ENCODE measurements at regions not wholly inside any gene's neighbourhood (a gene's known extent, or its start where the extent isn't known, plus 50 kb on each side); places are given as distances from the start of the nearest gene placed in this dataset.

- H3K9me3 ChIP-seq (ENCODE audit: control insufficient read depth, low read length): no peaks in the 10 kb centered on the region
- no peaks in the 10 kb centered on the region for H3K79me2 ChIP-seq
- no peaks in the 10 kb centered on the region for H3K27me3 ChIP-seq (ENCODE audit: control insufficient read depth, insufficient read depth, low read length)
- no peak overlapping the region for H3K9ac ChIP-seq
- no peak overlapping the region for H3K27ac ChIP-seq
- no peaks in the 10 kb centered on the region for H3K4me1 ChIP-seq
- TF ChIP-seq CTCF (IDR thresholded peaks at IDR 0.05): no peak
- H3K4me3 ChIP-seq (ENCODE audit: low read depth, low read length): no peak overlapping the region
- H3K36me3 ChIP-seq (ENCODE audit: control insufficient read depth, insufficient read depth, low read length): no peaks in the 10 kb centered on the region
- no peak overlapping the region for H2AFZ ChIP-seq
- H3K4me2 ChIP-seq (ENCODE audit: low read length): no peak overlapping the region
Observed at GRCh38 chr2:3951131-3951954, 248.0 kb downstream of the DCDC2C start.

- no peak overlapping the region for H3K4me3 ChIP-seq (ENCODE audit: low read depth, low read length)
- no peak overlapping the region for H3K27ac ChIP-seq
- no peaks in the 10 kb centered on the region for H3K9me3 ChIP-seq (ENCODE audit: control insufficient read depth, low read length)
- H3K4me1 ChIP-seq: no peaks in the 10 kb centered on the region
- no peak overlapping the region for H3K4me2 ChIP-seq (ENCODE audit: low read length)
- TF ChIP-seq CTCF (IDR thresholded peaks at IDR 0.05): no peak
- no peak overlapping the region for H2AFZ ChIP-seq
- H3K79me2 ChIP-seq: no peaks in the 10 kb centered on the region
- H3K9ac ChIP-seq: no peak overlapping the region
- no peaks in the 10 kb centered on the region for H3K27me3 ChIP-seq (ENCODE audit: control insufficient read depth, insufficient read depth, low read length)
- no peaks in the 10 kb centered on the region for H3K36me3 ChIP-seq (ENCODE audit: control insufficient read depth, insufficient read depth, low read length)
Observed at GRCh38 chr2:3952866-3953516, 249.6 kb downstream of the DCDC2C start.

GRCh38 chr2:3954261-3954660, 250.9 kb downstream of the DCDC2C start:
- Histone ChIP-seq H2AFZ (no peak overlapping the region), H3K9ac (no peak overlapping the region), H3K36me3 (ENCODE audit: control insufficient read depth, insufficient read depth, low read length) (no peaks in the 10 kb centered on the region), H3K4me1 (no peaks in the 10 kb centered on the region), H3K27me3 (ENCODE audit: control insufficient read depth, insufficient read depth, low read length) (no peaks in the 10 kb centered on the region), H3K4me3 (ENCODE audit: low read depth, low read length) (no peak overlapping the region), H3K9me3 (ENCODE audit: control insufficient read depth, low read length) (no peaks in the 10 kb centered on the region), H3K4me2 (ENCODE audit: low read length) (no peak overlapping the region), H3K79me2 (no peaks in the 10 kb centered on the region), H3K27ac (no peak overlapping the region)
- TF ChIP-seq CTCF (IDR thresholded peaks at IDR 0.05): no peak

- no peak overlapping the region for H3K9ac ChIP-seq
- H3K9me3 ChIP-seq (ENCODE audit: control insufficient read depth, low read length): no peaks in the 10 kb centered on the region
- no peaks in the 10 kb centered on the region for H3K4me1 ChIP-seq
- H3K4me3 ChIP-seq (ENCODE audit: low read depth, low read length): no peak overlapping the region
- H3K27ac ChIP-seq: no peak overlapping the region
- H3K79me2 ChIP-seq: no peaks in the 10 kb centered on the region
- TF ChIP-seq CTCF (IDR thresholded peaks at IDR 0.05): no peak
- H3K27me3 ChIP-seq (ENCODE audit: control insufficient read depth, insufficient read depth, low read length): no peaks in the 10 kb centered on the region
- no peak overlapping the region for H2AFZ ChIP-seq
- no peaks in the 10 kb centered on the region for H3K36me3 ChIP-seq (ENCODE audit: control insufficient read depth, insufficient read depth, low read length)
- no peak overlapping the region for H3K4me2 ChIP-seq (ENCODE audit: low read length)
Observed at GRCh38 chr2:3956406-3956805, 253.0 kb downstream of the DCDC2C start.

All from parathyroid adenoma (tissue), 2 donors.